PC-9 (cell line): ENCODE measurements at regions not wholly inside any gene's neighbourhood (a gene's known extent, or its start where the extent isn't known, plus 50 kb on each side); places are given as distances from the start of the nearest gene placed in this dataset.

Experiments
- BruUV-seq: library from RNA; stranded (reverse); fragments of 400-500 nt; replicated peaks from 2 replicates; lab custom pipeline; 2021; lab: Mats Ljungman, UMichigan
- CTCF ChIA-PET: fragments of 300-600 bp; sonication (Branson Sonifier 250); formaldehyde crosslinking; loops from one replicate; lab custom pipeline; 2022; ENCODE audit warnings: antibody characterized with exemption; lab: Charles Lee
- POLR2A ChIA-PET: fragments of 300-600 bp; sonication (Branson Sonifier 250); formaldehyde crosslinking; loops from one replicate; lab custom pipeline; 2022; ENCODE audit warnings: antibody characterized with exemption; ENCODE audit not compliant: unreplicated experiment; lab: Charles Lee
- DNase-seq, 2 experiments: peaks; one replicate each; pipeline versions ENCODE4 v3.0.0 to v3.0.0-alpha.2; 2015 to 2022; ENCODE audit warnings: mixed read lengths in 1 of 2
- H2AFZ ChIP-seq: fragments of 200-600 bp; sonication (generic); 2 replicates; pipeline ENCODE4 v1.8.1; 2017; ENCODE audit warnings: antibody characterized with exemption
- H3F3A ChIP-seq: fragments of 200-600 bp; sonication (generic); 2 replicates; pipeline ENCODE4 v1.8.1; 2017; ENCODE audit warnings: antibody characterized with exemption, mild to moderate bottlenecking, low read depth; ENCODE audit not compliant: insufficient read depth
- H3K27ac ChIP-seq: fragments of 200-600 bp; sonication (generic); 2 replicates; pipeline ENCODE4 v1.6.1; 2016; ENCODE audit warnings: mixed run types
- H3K27me3 ChIP-seq: fragments of 200-600 bp; sonication (generic); 2 replicates; pipeline ENCODE4 v1.6.1; 2016; ENCODE audit warnings: low read depth, mixed run types; ENCODE audit not compliant: insufficient read depth
- H3K36me3 ChIP-seq: fragments of 200-600 bp; sonication (generic); 2 replicates; pipeline ENCODE4 v1.6.1; 2016; ENCODE audit warnings: low read depth, mixed run types
- H3K4me1 ChIP-seq: fragments of 200-600 bp; sonication (generic); replicated peaks from 2 replicates; pipeline ENCODE4 v1.6.1; 2016; ENCODE audit warnings: mixed run types; ENCODE audit not compliant: insufficient read depth
- H3K4me2 ChIP-seq: fragments of 200-600 bp; sonication (generic); 2 replicates; pipeline ENCODE4 v1.6.1; 2017; ENCODE audit warnings: mixed run types
- H3K4me3 ChIP-seq: fragments of 200-600 bp; sonication (generic); 2 replicates; pipeline ENCODE4 v1.6.1; 2016; ENCODE audit warnings: mixed run types
- H3K79me2 ChIP-seq: fragments of 200-600 bp; sonication (generic); 2 replicates; pipeline ENCODE4 v1.6.1; 2017; ENCODE audit warnings: low read depth, mixed run types
- H3K9me2 ChIP-seq: fragments of 200-600 bp; sonication (generic); 2 replicates; pipeline ENCODE4 v1.8.1; 2017; ENCODE audit warnings: mild to moderate bottlenecking; ENCODE audit not compliant: insufficient read depth
- H3K9me3 ChIP-seq: fragments of 200-600 bp; sonication (generic); 2 replicates; pipeline ENCODE4 v1.8.1; 2016; ENCODE audit warnings: low read depth; ENCODE audit not compliant: insufficient read depth
- H4K20me1 ChIP-seq: fragments of 200-600 bp; sonication (generic); 2 replicates; pipeline ENCODE4 v1.8.1; 2017; ENCODE audit not compliant: insufficient read depth
- EZH2 ChIP-seq: fragments of 200-600 bp; sonication (generic); IDR thresholded peaks from 2 replicates; pipeline ENCODE4 v1.8.0; 2017; ENCODE audit warnings: antibody characterized with exemption, low read depth
- intact Hi-C: fragments of 100-400 bp; cut with micrococcal nuclease; formaldehyde crosslinking; loops from one replicate; pipeline ENCODE4 v1.10.0; 2022; ENCODE audit not compliant: unreplicated experiment
- TF ChIP-seq, protein P1 (sequence below): fragments of 200-600 bp; sonication (generic); conservative IDR thresholded peaks from 2 replicates; pipeline ENCODE4 v1.6.1; 2017; ENCODE audit warnings: mixed run types, antibody characterized with exemption, mild to moderate bottlenecking, moderate library complexity

GRCh38 chr3:20564966-20565365 lies 379.0 kb upstream of the SGO1 start:
- H2AFZ ChIP-seq: no peak overlapping the region
- H3K27ac ChIP-seq: no peak overlapping the region
- no peaks in the 10 kb centered on the region for H3K9me3 ChIP-seq
- no peaks in the 10 kb centered on the region for H3K79me2 ChIP-seq
- intact Hi-C loops: no loop called here
- TF ChIP-seq, protein P1, sequence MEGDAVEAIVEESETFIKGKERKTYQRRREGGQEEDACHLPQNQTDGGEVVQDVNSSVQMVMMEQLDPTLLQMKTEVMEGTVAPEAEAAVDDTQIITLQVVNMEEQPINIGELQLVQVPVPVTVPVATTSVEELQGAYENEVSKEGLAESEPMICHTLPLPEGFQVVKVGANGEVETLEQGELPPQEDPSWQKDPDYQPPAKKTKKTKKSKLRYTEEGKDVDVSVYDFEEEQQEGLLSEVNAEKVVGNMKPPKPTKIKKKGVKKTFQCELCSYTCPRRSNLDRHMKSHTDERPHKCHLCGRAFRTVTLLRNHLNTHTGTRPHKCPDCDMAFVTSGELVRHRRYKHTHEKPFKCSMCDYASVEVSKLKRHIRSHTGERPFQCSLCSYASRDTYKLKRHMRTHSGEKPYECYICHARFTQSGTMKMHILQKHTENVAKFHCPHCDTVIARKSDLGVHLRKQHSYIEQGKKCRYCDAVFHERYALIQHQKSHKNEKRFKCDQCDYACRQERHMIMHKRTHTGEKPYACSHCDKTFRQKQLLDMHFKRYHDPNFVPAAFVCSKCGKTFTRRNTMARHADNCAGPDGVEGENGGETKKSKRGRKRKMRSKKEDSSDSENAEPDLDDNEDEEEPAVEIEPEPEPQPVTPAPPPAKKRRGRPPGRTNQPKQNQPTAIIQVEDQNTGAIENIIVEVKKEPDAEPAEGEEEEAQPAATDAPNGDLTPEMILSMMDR: no peak
- TF ChIP-seq EZH2: no peak
- H4K20me1 ChIP-seq: no peaks in the 10 kb centered on the region
- no TSS peak for BruUV-seq
- no peaks in the 10 kb centered on the region for H3K27me3 ChIP-seq
- H3K9me2 ChIP-seq: no peaks in the 10 kb centered on the region
- no peaks in the 10 kb centered on the region for H3F3A ChIP-seq
- POLR2A ChIA-PET: no interaction called here
- H3K36me3 ChIP-seq: no peaks in the 10 kb centered on the region
- H3K4me2 ChIP-seq: no peak overlapping the region
- no peak overlapping the region for H3K4me3 ChIP-seq
- DNase-seq: no peak
- H3K4me1 ChIP-seq: no peaks in the 10 kb centered on the region
- CTCF ChIA-PET: no interaction called here

DNA sequence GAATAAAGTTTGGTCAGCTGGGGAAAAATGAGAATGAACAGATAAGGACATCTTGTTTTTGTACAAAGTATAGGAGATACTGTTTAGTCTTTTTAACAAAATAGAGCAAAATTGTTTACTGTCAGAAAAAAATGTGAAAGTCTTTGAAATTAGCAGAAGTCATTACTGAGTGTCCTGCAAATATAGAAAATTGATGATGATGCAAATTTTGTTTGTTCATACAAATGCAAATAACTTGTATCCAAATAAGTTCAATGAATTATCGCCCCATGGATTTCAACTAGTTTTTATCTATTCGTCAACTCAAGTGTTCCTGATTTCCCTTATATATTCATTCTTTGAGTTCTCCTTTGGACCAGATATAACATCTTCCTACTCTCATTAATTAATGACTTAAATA lies 378.0 kb upstream of the SGO1 start:
- Histone ChIP-seq H3K36me3 (no peaks in the 10 kb centered on the region), H3K4me2 (no peak overlapping the region), H3K27ac (no peak overlapping the region), H3F3A (no peaks in the 10 kb centered on the region), H3K4me3 (no peak overlapping the region), H3K9me2 (no peaks in the 10 kb centered on the region), H3K4me1 (no peaks in the 10 kb centered on the region), H3K27me3 (no peaks in the 10 kb centered on the region), H3K79me2 (no peaks in the 10 kb centered on the region), H2AFZ (no peak overlapping the region), H4K20me1 (no peaks in the 10 kb centered on the region), H3K9me3 (no peaks in the 10 kb centered on the region)
- no peak for TF ChIP-seq EZH2
- TF ChIP-seq, protein P1: no peak
- POLR2A ChIA-PET: no interaction called here
- no peak for DNase-seq
- intact Hi-C loops: no loop called here
- CTCF ChIA-PET: no interaction called here
- BruUV-seq: no TSS peak

GRCh38 chr3:20563251-20563650 lies 377.2 kb upstream of the SGO1 start:
- Histone ChIP-seq H3K79me2 (no peaks in the 10 kb centered on the region), H4K20me1 (no peaks in the 10 kb centered on the region), H3K27me3 (no peaks in the 10 kb centered on the region), H3F3A (no peaks in the 10 kb centered on the region), H3K4me3 (no peak overlapping the region), H3K4me1 (no peaks in the 10 kb centered on the region), H3K9me3 (no peaks in the 10 kb centered on the region), H3K9me2 (no peaks in the 10 kb centered on the region), H2AFZ (no peak overlapping the region), H3K4me2 (no peak overlapping the region), H3K27ac (no peak overlapping the region), H3K36me3 (no peaks in the 10 kb centered on the region)
- intact Hi-C loops: no loop called here
- TF ChIP-seq EZH2: no peak
- TF ChIP-seq, protein P1: no peak
- ChIA-PET POLR2A (no interaction called here), CTCF (no interaction called here)
- no peak for DNase-seq
- BruUV-seq: no TSS peak
